ENCODE measurements at regions not wholly inside any gene's neighbourhood (a gene's known extent, or its start where the extent isn't known, plus 50 kb on each side); places are given as distances from the start of the nearest gene placed in this dataset.
"Not testable (repeated sequence)": the region's sequence is repeated elsewhere in the genome, so short reads cannot be mapped to it uniquely, and the experiment has no call there.

DNA sequence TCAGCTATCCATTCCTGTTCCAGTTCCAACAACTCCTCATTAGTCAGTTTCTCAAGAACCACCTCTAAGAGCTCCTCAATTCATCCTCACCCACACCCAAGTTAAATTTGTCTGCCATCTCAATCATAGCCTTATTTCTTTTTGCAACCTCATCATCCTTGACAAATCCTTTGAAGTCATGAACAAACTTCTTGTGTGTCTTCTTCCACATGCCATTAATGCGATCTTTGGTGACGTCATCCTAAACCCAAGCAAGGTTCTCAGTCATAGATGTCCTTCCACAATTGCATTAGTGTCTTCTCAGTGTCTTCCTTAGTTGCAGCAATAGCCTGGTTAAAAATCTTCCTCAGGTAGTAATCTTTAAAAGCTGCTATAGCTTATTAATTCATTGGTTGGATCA, 71.2 kb upstream of the FSIP2 start:
- DNase-seq, result no peak

GRCh38 chr2:185668710-185669109, 69.9 kb upstream of the FSIP2 start:
- no peak for DNase-seq

GRCh38 chr2:185674232-185674631, 64.4 kb upstream of the FSIP2 start:
- no peak for DNase-seq

GRCh38 chr2:185676316-185676715, 62.3 kb upstream of the FSIP2 start:
- no peak for DNase-seq

- not testable (repeated sequence) for DNase-seq
Observed at GRCh38 chr2:185687001-185687400, 51.6 kb upstream of the FSIP2 start.

DNA sequence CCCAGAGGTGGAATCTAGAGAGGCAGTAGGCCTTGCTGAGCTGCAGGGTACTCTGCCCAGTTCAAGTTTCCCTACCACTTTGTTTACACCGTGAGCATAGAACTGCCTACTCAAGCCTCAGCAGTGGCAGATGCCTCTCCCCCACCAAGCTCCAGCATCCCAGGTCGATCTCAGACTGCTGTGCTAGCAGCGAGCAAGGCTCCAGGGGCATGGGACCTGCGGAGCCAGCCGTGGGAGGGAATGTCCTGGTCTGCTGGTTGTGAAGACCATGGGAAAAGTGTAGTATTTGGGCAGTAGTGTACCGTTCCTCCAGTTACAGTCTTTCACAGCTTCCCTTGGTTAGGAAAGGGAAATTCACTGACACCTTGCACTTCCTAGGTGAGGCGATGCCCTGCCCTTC, 50.6 kb upstream of the FSIP2 start:
- no peak for DNase-seq
